SK-N-SH treated with all-trans-retinoic acid at 6 μM for 48 hours (cell line): ENCODE measurements at regions not wholly inside any gene's neighbourhood (a gene's known extent, or its start where the extent isn't known, plus 50 kb on each side); places are given as distances from the start of the nearest gene placed in this dataset.

ENCODE experiments used
- BACH2 ChIP-seq: fragments of 250-450 bp; sonication (Bioruptor Pico); IDR thresholded peaks from 2 replicates; pipeline ENCODE4 v1.9.0; 2021; ENCODE audit warnings: mild to moderate bottlenecking, borderline replicate concordance
- OSR1 ChIP-seq: fragments of 250-450 bp; sonication (Bioruptor Pico); IDR thresholded peaks from 2 replicates; pipeline ENCODE4 v1.8.0; 2022; ENCODE audit warnings: moderate library complexity, mild to moderate bottlenecking, inconsistent platforms
- SNAI2 ChIP-seq: fragments of 250-450 bp; sonication (Bioruptor Pico); IDR thresholded peaks from 2 replicates; pipeline ENCODE4 v1.5.0; 2020; ENCODE audit warnings: mild to moderate bottlenecking, moderate library complexity
- ZFP3 ChIP-seq: fragments of 250-450 bp; sonication (Bioruptor Pico); IDR thresholded peaks from 2 replicates; pipeline ENCODE4 v1.5.0; 2020; ENCODE audit warnings: mild to moderate bottlenecking, moderate library complexity
- ZNF565 ChIP-seq: fragments of 450-650 bp; formaldehyde crosslinking; conservative IDR thresholded peaks from 2 replicates; pipeline ENCODE4 v1.5.0; 2020; ENCODE audit warnings: low read depth, mild to moderate bottlenecking, moderate library complexity
- TF ChIP-seq, protein P1 (sequence below): fragments of 250-450 bp; sonication (Bioruptor Pico); IDR thresholded peaks from 2 replicates; pipeline ENCODE4 v1.5.1; 2021; ENCODE audit warnings: mild to moderate bottlenecking, moderate library complexity

DNA sequence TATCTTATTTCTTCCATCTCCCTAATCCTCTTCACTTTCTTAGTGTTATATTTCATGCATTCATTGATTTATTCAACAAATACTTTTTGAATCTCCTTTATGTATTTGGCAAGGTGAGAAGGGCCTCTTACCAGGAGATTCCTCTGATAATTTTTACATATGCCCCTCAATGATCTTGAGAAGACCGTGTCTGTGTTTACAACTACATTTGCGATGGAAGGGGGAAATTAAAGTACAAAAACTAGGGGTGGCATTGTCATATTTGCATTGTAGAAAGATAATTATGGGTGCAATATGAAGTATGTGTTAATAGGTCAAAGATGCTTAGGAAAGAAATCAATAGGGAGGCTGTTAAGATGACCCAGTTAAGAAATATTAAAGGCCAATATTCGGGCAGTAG is 1108.4 kb upstream of the MIR17HG start:
- TF ChIP-seq SNAI2 (CRISPR knock-in tag) (no peak), BACH2 (CRISPR knock-in tag) (no peak), OSR1 (CRISPR knock-in tag) (no peak), ZNF565 (CRISPR knock-in tag) (no peak), ZFP3 (CRISPR knock-in tag) (no peak)
- TF ChIP-seq, protein P1, sequence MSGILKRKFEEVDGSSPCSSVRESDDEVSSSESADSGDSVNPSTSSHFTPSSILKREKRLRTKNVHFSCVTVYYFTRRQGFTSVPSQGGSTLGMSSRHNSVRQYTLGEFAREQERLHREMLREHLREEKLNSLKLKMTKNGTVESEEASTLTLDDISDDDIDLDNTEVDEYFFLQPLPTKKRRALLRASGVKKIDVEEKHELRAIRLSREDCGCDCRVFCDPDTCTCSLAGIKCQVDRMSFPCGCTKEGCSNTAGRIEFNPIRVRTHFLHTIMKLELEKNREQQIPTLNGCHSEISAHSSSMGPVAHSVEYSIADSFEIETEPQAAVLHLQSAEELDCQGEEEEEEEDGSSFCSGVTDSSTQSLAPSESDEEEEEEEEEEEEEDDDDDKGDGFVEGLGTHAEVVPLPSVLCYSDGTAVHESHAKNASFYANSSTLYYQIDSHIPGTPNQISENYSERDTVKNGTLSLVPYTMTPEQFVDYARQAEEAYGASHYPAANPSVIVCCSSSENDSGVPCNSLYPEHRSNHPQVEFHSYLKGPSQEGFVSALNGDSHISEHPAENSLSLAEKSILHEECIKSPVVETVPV (CRISPR knock-in tag) = no peak
